DND-41 (cell line): ENCODE measurements at regions not wholly inside any gene's neighbourhood (a gene's known extent, or its start where the extent isn't known, plus 50 kb on each side); places are given as distances from the start of the nearest gene placed in this dataset.
A peak's percentile ranks its signal among the peaks of the same experiment; 100 is the strongest.

ENCODE experiments used
- ATAC-seq: fragments of 200-7000 bp; cut with Tn5 transposase; 3 replicates; pipeline ENCODE4 v1.9.1; 2021; ENCODE audit warnings: low read depth; ENCODE audit not compliant: insufficient read depth
- DNase-seq: peaks from one replicate; pipeline ENCODE4 v3.0.0-alpha.2; 2020
- H2AFZ ChIP-seq: 2 replicates; pipeline ENCODE4 v1.6.0; 2012; ENCODE audit warnings: low read depth, low read length
- H3K27ac ChIP-seq: 2 replicates; pipeline ENCODE4 v1.5.1; 2012; ENCODE audit warnings: low read length, inconsistent platforms
- H3K27me3 ChIP-seq: fragments of 200-600 bp; sonication (generic); 2 replicates; pipeline ENCODE4 v1.6.0; 2012; ENCODE audit warnings: low read length, mild to moderate bottlenecking, inconsistent platforms; ENCODE audit not compliant: insufficient read depth, poor library complexity
- H3K36me3 ChIP-seq: 2 replicates; pipeline ENCODE4 v1.5.1; 2012; ENCODE audit warnings: low read length, inconsistent platforms; ENCODE audit not compliant: insufficient read depth
- H3K4me1 ChIP-seq: 2 replicates; pipeline ENCODE4 v1.5.1; 2012; ENCODE audit warnings: mild to moderate bottlenecking, low read length; ENCODE audit not compliant: insufficient read depth
- H3K4me2 ChIP-seq: 2 replicates; pipeline ENCODE4 v1.6.0; 2012; ENCODE audit warnings: mild to moderate bottlenecking, moderate library complexity, low read length, inconsistent platforms; ENCODE audit not compliant: insufficient read depth
- H3K4me3 ChIP-seq, 2 experiments: fragments of 200-600 bp in 1 of 2; shearing (Covaris generic) in 1 of 2; 2 replicates each; pipeline ENCODE4 v1.5.1; 2012 to 2016; ENCODE audit warnings: inconsistent platforms in 2 of 2, low read length in 2 of 2, mild to moderate bottlenecking in 2 of 2, low read depth in 1 of 2, moderate library complexity in 1 of 2
- H3K79me2 ChIP-seq: 2 replicates; pipeline ENCODE4 v1.6.0; 2012; ENCODE audit warnings: low read length, inconsistent platforms; ENCODE audit not compliant: insufficient read depth
- H3K9ac ChIP-seq: 2 replicates; pipeline ENCODE4 v1.6.0; 2012; ENCODE audit warnings: low read depth, mild to moderate bottlenecking, inconsistent platforms, low read length, moderate library complexity
- H3K9me3 ChIP-seq: 2 replicates; pipeline ENCODE4 v1.5.1; 2012; ENCODE audit warnings: low read length, moderate library complexity, mild to moderate bottlenecking, inconsistent platforms; ENCODE audit not compliant: insufficient read depth, severe bottlenecking
- H4K20me1 ChIP-seq: 2 replicates; pipeline ENCODE4 v1.6.0; 2012; ENCODE audit warnings: low read length; ENCODE audit not compliant: insufficient read depth
- EZH2 ChIP-seq: IDR thresholded peaks from 3 replicates; pipeline ENCODE4 v1.6.1; 2012; ENCODE audit warnings: borderline replicate concordance, low read depth, mild to moderate bottlenecking, moderate library complexity, low read length, inconsistent platforms; ENCODE audit not compliant: severe bottlenecking
- TF ChIP-seq, protein P1 (sequence below): IDR thresholded peaks from 2 replicates; pipeline ENCODE4 v1.5.1; 2012; ENCODE audit warnings: borderline replicate concordance, low read length, moderate library complexity, mild to moderate bottlenecking; ENCODE audit not compliant: poor library complexity, severe bottlenecking; ENCODE audit errors: extremely low read depth

DNA sequence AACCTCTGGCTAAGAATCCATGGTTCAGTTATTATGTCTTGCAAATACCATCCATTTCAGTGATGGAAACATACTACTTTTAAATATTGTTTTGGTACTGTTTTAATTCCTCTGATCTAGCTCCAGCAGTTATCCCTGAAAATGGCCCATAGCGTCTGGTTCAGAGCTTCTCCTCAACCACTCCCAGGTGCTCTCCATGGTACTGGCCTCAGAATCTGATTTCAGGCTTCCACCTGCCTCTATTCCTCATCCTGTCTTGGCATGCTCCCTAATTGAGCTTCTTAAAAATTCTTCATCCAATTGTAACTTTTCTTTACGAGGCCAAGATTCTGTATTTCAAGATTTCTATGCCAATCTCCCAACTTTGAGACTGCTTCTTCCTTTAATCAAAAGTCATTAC lies 236.3 kb downstream of the HTR7 start:
- Histone ChIP-seq H3K9me3 (no peaks in the 10 kb centered on the region), H3K27me3 (no peaks in the 10 kb centered on the region), H3K9ac (no peak overlapping the region), H4K20me1 (no peaks in the 10 kb centered on the region), H3K4me1 (no peaks in the 10 kb centered on the region), H3K4me2 (no peak overlapping the region), H3K27ac (no peak overlapping the region), H3K79me2 (no peaks in the 10 kb centered on the region), H2AFZ (no peak overlapping the region), H3K4me3 (no peak overlapping the region), H3K36me3 (no peaks in the 10 kb centered on the region)
- TF ChIP-seq, protein P1, sequence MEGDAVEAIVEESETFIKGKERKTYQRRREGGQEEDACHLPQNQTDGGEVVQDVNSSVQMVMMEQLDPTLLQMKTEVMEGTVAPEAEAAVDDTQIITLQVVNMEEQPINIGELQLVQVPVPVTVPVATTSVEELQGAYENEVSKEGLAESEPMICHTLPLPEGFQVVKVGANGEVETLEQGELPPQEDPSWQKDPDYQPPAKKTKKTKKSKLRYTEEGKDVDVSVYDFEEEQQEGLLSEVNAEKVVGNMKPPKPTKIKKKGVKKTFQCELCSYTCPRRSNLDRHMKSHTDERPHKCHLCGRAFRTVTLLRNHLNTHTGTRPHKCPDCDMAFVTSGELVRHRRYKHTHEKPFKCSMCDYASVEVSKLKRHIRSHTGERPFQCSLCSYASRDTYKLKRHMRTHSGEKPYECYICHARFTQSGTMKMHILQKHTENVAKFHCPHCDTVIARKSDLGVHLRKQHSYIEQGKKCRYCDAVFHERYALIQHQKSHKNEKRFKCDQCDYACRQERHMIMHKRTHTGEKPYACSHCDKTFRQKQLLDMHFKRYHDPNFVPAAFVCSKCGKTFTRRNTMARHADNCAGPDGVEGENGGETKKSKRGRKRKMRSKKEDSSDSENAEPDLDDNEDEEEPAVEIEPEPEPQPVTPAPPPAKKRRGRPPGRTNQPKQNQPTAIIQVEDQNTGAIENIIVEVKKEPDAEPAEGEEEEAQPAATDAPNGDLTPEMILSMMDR: no peak
- no peak for TF ChIP-seq EZH2
- DNase-seq (peak; percentile 10), ATAC-seq (no peak)

DNA sequence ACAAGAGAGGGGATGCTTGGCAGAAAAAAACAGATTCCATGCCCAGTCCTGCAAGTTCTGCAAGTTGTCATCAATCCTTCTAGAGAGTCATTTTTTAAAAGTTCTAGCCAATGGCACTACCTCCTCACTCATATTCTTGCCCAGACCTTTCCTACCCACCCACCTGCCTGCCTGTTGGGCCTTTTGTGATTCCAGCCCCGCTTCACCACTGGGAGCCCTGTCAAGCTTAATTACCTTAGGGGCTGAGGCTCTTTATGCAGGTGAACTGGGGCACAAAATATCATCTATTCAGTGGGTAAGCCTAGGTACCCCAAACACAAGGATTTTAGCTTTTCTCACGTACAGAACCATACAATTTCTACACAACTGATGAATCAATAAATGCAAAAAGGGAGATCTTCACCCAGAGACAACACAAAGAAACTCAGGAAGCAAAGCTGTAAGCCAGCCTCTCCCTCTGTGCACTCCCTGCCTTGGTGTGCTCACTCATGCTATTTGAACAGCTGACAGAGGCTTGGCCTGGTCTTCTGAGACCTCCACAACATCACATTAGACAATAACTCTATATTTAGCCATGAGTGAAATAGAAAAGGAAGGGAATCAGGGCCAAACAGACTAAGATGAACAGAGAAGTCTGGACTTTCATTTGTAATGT lies 222.6 kb downstream of the HTR7 start:
- DNase-seq (no peak), ATAC-seq (no peak)
- no peaks in the 10 kb centered on the region for H4K20me1 ChIP-seq
- no peak overlapping the region for H3K9ac ChIP-seq
- no peaks in the 10 kb centered on the region for H3K27me3 ChIP-seq
- no peaks in the 10 kb centered on the region for H3K4me1 ChIP-seq
- no peak overlapping the region for H3K27ac ChIP-seq
- H3K4me3 ChIP-seq: no peak overlapping the region
- no peaks in the 10 kb centered on the region for H3K36me3 ChIP-seq
- H2AFZ ChIP-seq: no peak overlapping the region
- H3K4me2 ChIP-seq: no peak overlapping the region
- H3K9me3 ChIP-seq: no peaks in the 10 kb centered on the region
- H3K79me2 ChIP-seq: no peaks in the 10 kb centered on the region
- TF ChIP-seq, protein P1: no peak
- no peak for TF ChIP-seq EZH2

DNA sequence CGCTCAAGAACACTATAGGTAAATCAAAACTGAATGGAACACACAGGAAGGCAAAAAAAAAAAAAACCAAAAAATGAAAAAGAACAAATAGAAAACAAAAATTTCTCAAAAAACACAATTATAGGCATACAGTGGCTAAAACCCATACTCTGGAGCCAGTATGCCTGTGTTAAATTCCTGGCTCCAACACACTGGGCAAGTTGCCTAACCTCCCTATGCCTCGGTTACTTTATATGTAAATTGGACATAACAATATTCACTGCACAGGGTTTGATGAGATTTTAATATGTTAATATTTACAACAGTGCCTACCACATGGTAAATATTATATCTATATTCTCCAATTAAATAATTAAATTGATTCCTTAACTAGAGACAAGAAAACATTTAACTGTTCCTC lies 217.1 kb downstream of the HTR7 start:
- no peak for TF ChIP-seq EZH2
- TF ChIP-seq, protein P1: no peak
- H3K4me3 ChIP-seq: no peak overlapping the region
- H3K4me1 ChIP-seq: no peaks in the 10 kb centered on the region
- no peak overlapping the region for H2AFZ ChIP-seq
- no peak overlapping the region for H3K4me2 ChIP-seq
- no peak overlapping the region for H3K9ac ChIP-seq
- no peak overlapping the region for H3K27ac ChIP-seq
- H3K9me3 ChIP-seq: no peaks in the 10 kb centered on the region
- ATAC-seq (no peak), DNase-seq (no peak)
- H4K20me1 ChIP-seq: no peaks in the 10 kb centered on the region
- H3K79me2 ChIP-seq: no peaks in the 10 kb centered on the region
- no peaks in the 10 kb centered on the region for H3K36me3 ChIP-seq
- peaks cover 7% of the 10 kb centered on the region for H3K27me3 ChIP-seq
